HG03521 (cell line): ENCODE measurements at regions not wholly inside any gene's neighbourhood (a gene's known extent, or its start where the extent isn't known, plus 50 kb on each side); places are given as distances from the start of the nearest gene placed in this dataset.

Source experiments
- ATAC-seq: cut with Tn5 transposase; IDR thresholded peaks from one replicate; pipeline ENCODE4 v1.9.1; 2021; ENCODE audit warnings: mild to moderate bottlenecking, moderate library complexity; ENCODE audit not compliant: unreplicated experiment

DNA sequence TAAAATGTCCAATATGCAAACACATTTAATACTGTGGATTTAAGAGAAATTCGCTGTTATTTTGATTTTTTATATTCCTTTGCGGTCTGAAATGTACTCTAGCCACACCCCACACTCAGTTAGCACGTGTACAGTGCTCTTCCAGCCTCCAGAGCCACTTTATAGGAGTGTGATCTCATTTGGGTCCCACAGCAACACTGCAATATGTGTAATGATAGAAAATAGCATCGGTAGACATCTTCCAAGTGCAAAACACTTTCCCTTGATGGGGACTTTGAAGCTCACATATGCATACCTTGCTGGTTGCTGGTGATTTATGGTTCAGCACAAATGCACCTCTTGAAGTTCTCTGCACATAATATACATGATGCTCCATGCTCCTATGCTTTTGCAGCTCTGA is 148.3 kb downstream of the GAS1 start:
- no peak for ATAC-seq

DNA sequence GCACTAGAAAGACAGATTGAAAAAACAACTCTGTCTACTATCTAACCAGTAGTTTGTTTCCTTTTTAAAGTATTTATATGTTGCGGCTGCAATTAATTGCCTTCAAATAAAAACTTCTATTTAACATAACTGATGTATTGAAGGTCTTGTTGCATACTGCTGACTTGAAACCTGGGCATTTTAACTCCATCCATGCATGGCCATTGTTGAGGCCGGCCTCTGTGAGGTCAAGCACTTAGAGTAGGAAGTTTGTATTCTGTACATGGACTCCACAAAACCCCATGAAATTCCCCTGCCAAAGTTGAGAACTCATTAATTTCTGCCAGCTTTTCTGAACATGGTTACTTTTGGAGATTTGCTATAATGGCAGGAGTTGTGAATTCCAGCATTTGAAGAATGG is 150.6 kb downstream of the GAS1 start:
- no peak for ATAC-seq

DNA sequence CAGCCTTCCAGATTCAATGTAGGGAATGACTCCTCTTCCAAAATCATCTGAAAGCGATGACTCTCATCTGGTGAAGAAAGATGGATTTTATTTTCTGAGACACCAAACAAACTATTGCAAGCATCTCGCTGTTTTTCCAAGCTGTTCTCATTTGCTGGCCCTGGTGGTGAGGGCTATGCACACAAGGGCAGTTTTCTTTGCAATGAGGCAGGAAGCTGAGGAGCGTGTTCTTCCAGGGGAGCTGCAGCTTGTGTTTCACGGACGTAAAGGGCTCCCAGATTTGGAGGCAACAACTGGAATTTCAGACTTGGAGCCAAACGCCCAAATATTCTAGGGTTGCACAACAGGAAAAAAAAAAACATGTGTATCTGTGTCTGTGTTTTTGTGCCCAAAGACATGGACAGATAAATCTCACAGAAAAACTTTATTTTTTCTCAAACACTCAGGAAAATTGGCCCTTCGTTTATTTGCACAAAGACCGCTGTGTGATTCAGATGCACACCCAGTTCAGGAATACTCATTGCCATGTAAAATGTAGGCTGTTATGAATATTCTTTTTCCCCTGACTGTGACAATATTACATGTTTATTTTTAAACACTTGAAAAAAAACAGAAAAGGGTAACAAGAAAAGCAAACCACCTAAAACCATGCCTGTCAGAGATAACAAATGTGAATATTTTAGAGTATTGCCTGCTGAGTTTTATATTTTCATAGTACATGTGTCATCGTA is 151.3 kb downstream of the GAS1 start:
- ATAC-seq: no peak

DNA sequence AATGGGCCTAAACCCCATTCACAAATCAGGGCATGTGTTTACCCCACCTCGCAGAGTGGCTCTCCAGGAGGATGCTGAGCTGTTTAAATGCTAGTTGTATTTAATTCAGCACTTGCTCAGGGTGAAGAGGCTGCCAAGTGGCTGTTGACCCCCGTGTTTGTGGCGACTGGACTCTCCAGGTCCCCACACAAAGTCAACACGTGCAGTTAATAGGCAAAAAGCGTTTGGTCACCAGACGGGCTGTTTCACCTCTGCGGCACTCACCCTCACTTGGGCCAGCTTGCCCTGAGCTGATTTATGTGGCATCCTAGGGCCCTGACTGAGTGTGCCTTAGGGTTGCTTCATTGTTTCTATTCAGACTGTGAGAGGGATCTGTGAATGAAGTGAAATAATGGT is 152.3 kb downstream of the GAS1 start:
- no peak for ATAC-seq

DNA sequence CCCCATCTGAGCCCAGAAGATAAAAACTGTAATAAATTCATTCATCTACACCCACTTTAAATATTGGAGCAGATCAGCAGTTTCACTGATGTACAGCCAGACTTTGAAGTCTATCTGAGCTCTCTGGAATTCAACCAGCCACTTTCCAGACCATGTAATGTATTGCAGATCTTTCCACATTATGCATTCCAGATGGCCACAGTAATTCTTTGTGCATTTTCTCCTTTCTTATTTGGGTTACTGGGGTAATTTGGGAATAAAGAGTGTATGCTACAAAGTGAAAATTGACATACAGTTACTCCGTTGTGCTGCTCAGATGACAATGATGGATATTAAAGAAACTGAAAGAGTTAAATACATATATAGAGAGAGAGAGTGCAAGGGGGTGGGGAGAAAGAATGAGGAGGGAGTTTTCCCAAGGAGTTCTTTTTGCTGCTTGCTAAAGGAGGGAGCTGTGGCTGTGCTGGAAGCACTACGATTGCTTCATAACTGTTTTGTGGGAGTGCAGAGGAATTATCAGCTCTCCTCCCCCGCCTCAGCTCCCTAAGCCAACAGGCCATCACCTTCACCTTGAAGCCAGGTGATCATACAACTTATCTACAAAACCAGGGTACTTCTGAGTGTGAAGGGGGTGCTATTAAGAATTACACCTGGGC is 152.8 kb downstream of the GAS1 start:
- no peak for ATAC-seq

DNA sequence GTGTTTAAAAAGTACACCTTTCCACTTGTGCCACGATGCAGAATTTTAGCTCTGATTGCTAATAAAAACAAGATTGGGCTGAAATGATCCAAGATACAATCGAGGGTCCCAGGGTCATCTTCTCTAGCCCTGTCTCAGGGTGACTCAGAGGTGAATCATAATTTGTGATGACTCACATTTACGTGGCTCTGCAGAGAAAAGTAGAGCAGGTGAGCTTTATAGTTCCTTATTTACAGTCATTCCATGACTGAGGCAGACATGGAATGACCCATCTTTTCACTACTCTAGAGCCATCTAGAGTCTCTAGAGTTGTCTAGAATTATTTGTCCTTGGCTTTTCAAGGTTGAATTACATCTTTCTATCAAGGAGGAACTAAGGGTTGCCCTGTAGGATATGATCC is 155.2 kb downstream of the GAS1 start:
- no peak for ATAC-seq

DNA sequence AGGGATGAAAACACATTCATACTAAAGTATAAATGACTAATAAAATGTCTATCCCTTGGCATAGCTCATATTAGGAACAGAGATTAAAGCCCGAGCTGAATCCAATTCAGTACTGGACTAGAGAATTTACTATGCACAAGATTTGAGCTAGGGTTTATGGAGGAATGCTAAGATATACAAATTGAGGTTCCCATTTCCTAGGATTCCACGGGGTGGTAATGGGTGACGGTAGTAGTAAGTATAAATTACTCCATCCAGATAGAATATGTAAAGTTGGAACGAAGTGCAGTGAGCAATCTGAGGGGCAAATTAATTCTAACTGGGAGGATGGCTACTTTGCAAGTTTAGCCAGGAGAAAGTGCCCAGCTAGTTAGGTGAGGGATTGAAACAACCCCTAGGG is 156.5 kb downstream of the GAS1 start:
- ATAC-seq: no peak

DNA sequence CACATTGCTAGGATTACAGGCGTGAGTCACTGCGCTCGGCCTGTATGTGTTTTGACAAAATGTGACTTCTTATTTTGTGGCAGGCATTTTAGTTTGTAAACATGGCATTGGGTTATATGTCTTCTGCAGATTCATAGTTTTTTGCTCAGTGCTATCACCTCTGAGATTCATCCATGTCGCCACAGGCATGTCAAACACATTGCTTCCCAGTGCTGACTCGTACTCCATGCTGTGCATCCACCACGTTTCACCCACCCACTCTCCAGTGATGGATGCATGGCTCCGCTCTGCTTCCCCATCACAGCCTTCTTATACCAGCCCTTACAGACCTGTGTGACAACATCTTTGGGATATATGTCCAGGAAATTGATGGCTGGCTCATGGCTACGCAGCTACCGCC is 158.8 kb downstream of the GAS1 start:
- ATAC-seq: no peak

DNA sequence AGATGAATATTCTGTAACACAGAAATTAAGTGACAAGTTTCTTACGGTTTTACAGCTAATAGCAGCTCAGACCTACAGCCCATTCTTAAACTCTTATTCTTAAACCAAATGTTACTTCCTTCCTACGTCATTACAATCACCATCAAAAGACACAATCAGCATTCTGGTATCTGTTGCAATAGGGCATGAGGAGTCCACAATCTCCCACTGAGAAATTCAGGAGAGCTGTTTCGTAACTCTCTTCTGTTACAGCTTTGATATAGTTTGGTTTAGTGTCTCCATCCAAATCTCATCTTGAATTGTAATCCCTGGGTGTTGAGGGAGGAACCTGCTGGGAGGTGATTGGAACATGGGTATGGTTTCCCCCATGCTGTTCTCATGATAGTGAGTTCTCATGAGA is 163.4 kb downstream of the GAS1 start:
- no peak for ATAC-seq

DNA sequence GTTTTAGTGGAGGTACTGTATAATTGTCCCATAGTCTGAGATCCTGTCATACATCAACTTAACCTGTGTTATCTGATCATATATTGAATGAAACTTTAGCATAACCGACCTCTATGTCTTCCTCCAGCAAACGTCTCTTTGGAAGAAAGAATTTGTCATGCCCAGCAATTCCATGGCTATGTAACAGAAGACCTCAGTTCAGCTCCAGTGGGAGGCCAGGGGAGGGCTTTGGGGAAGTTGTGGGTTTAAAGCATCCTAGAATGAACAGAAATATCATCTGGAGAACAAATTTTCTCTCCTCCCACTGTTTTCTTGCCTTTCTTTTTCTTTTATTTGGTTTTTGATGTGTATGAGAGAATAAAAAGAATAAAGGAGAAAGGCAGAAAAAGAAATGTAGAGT is 164.5 kb downstream of the GAS1 start:
- no peak for ATAC-seq

DNA sequence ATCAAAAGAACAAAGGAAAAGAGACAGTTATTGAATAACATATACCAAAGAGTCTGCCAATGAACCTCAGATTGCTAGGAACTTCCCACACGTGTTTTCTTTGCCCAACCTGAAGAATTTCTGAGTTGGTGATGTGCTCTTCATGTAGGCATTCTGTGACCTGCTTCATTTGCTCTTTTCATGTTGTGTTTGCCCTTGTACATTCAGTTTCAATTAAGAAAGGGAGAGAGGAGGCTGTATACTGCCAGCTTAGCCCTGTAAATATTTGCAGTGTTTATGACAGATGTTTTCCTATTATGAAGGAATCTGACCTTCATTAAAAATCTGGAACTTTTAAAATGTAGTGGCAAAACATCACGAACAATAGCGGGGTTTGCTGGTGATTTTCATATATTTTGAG is 168.5 kb downstream of the GAS1 start:
- no peak for ATAC-seq

DNA sequence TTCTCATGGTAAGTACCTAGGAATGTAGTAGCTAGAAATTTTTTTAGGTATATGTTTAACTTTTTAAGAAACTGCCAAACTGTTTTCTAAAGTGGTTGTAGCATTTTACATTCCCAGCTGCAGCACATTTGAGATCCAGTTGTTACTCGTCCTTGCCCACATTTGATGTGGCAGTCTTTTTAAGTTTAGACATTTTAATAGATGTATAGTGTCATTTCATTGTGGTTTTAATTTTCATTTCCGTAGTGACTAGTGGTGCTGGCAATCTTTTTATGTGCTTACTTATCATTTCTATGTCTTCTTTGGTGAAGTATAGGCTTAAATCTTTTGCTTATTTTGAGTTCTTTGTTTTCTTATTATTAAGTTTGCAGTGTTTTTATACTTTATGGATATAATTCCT is 171.6 kb downstream of the GAS1 start:
- ATAC-seq: no peak

DNA sequence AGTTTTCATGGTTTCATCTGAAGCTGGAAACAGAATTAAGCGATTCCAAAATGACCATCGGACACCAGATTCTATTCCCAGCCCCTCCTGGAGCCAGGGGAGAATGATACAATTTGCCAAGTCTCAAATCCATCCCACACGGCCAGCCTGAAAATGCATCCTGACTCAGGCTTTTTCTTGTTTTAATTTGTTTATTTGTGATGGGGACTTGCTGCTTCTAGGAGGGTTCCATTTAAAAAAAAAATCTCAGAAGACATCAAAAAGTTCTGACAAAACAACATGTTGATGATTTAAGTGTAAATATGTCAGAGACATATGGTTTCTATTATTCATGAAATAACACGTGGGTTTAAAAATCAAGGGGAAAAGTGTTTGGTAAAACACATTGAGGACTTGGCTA is 173.2 kb downstream of the GAS1 start:
- ATAC-seq: no peak

DNA sequence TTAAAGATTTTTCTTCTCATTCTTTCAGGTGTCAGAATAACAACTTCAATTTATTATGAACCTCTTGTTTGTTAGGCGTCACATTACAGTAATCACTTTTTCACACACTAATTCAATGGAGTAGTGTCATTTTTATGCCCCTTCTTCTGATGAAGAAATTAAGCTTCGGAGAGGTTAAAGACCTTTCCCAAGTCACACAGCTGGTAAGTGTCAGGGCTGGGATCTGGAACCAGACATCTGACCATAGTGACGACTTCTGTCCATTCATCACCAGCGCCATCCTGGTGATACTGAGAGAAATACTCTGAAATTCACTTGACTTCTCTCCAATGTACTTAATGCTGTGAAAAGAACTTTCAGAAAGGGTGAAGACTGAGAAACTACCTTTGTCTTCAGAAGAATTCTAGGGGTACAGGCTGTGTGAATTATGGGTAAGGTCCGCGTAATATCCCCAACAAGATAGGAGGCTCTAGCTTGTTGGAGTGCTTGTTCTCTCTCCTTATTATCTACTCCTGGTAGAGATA is 173.8 kb downstream of the GAS1 start:
- no peak for ATAC-seq

DNA sequence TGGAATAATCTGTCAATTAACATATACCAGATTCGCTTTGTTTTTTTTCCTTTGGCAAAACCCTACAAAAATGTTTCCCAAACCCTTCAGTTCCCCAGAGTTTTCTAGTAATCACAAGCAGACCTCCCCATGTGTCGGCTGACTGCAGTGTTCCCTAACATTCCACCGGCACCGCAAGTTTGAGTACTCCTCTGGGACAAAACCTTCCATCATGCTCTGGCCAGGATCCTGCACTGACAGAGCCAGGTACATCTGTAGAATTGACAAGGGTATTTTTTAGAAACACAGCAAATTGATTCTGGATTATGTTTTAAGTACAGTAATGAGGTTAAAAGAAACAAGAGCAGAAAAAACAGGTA is 174.7 kb downstream of the GAS1 start:
- ATAC-seq: no peak

DNA sequence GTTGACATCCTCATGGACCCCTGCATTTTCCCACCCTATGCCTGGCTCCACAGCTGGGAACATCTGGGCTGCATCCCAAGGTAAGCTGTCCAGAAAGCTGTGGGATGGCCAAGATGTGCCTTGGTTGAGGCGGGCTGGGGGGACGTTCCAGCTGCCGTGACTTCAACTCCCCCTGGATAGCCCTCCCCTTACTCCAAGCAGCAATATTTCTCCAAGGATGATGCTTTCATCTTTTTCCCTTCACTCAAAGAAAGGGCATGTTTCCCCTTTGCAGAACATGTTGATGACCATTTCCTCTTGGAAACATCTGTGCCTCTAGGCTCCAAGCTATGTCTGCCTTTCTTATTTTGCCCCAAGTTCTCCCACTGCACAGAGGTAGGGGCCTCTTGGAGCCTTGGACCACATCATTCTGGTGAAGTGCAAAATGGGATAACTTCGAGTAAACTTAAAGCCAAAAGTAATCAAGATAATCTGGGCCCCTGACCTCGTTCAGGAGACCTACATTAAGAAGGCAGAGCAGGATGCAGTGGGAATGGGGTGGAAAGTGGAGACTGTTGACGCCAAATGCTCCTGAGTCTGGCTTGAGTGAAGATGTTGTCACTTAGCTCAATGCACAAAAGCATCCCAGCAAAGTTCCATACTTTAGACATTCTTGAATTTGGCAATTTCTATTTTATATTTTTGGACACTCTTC is 175.2 kb downstream of the GAS1 start:
- ATAC-seq: no peak

DNA sequence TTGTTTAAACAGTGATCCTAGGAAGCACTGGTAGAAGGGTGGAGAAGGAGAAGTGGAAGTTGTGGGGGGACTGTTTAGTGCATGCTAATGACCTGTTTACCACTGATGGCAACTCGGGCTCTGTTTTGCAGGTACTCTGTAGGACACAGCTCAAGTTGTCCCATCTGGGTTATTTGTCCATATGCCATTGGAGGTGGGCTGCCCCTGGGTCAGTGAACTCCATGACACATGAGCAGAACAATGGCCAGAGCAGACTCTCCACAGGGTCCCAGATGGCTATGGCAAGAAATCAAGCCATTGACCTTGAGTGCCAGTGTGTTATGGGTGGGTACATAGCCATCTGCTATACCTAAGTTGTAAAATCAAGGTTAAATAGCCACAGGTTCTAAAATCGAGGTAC is 175.9 kb downstream of the GAS1 start:
- ATAC-seq: no peak

DNA sequence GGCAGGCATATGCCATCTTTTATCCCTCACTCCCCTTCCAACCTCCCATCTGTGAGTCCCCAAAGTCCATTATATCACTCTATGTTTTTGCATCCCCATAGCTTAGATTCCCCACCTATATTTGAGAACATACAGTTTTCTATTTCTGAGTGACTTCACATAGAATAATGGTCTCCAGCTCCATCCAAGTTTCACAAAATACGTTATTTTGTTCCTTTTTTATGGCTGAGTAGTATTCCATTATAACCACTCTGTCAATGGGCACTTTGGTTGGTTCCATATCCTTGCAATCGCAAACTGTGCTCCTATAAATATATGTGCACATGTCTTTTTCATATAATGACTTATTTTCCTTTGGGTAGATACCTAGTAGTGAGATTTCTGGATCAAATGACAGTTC is 178.6 kb downstream of the GAS1 start:
- no peak for ATAC-seq

DNA sequence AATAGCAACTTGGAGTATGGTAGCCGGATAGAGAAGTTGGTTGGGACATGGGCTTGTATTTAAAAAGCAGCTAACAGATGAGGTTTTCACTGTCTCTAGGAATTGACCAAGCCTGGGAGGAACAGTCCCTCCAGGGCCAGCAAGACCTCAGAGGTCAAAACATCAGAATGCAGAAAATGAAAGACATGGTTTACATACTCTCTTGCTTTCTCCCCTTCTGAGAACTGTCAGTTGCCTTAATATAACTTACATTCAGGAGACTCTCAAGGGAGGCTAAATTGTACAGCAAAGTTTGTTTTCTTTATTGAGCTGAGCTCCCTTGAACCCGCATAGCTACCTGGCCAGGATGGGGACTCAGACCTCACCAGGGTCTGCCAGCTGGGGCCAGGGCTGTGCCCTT is 179.3 kb downstream of the GAS1 start:
- ATAC-seq: no peak

DNA sequence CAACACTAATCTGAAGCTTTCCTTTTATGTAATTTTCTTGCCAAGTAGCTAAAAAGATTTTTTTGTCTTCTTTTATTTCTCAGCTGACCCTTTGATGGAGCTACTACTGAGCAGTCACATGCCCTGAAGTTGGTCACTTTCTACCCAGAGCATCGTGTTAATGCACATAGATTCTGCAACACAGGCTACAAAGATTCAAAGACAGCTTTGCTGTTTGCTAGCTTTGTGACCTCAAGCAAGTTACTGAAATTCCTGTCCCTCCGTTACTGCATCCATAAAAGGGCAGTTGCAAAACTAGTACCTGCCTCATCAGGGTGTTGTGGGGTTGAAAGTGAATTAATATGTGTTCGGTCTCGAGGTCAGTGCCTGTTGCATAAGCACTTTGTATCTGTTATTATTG is 179.9 kb downstream of the GAS1 start:
- ATAC-seq: no peak

DNA sequence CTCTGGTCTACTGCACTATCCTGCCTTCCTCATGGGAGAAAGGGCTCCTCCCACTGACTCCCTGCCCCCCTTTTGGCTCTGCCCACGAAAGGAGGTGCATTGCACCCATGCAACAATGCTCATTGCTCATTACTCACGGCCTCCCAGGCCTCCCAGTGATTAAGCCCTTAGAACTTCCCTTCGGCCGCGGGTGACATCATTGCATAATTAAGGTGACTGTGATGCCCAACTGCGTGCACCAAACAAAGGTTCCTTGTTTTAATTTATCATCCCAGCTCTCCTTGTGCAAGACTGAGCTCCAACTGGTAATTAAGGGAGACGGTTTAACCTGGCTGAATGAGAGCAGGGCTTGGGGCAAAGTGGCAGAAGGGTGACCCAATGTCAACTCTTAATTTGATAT is 180.4 kb downstream of the GAS1 start:
- no peak for ATAC-seq

DNA sequence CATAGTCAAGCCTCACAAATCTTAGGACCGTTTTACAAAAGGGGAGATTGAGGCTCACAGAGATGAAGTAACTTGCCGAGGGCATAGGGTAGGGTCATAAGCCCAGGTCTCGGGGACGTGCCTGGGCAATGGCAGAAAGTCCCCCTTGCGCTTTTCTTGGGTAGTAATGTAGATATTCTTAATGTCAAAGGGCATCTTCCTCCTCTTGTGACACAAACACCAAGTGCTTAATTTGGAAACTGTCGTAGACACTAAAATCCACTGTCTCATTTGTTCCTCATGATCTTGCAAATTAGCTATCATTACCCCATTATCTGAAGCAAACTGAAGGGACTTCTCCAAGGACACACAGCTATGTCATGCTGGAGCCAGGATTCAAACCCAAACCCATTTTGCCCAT is 180.8 kb downstream of the GAS1 start:
- no peak for ATAC-seq
